HEK293T (cell line): ENCODE measurements at regions not wholly inside any gene's neighbourhood (a gene's known extent, or its start where the extent isn't known, plus 50 kb on each side); places are given as distances from the start of the nearest gene placed in this dataset.

Source experiments
- BHLHE40 ChIP-seq: fragments of 450-650 bp; IDR thresholded peaks from 2 replicates; pipeline ENCODE4 v1.6.1; 2016; ENCODE audit warnings: mild to moderate bottlenecking, moderate library complexity, borderline replicate concordance
- FOXA1 ChIP-seq: fragments of 450-650 bp; IDR thresholded peaks from 2 replicates; pipeline ENCODE4 v1.6.1; 2016; ENCODE audit warnings: mild to moderate bottlenecking
- FOXM1 ChIP-seq: fragments of 450-650 bp; IDR thresholded peaks from 2 replicates; pipeline ENCODE4 v1.6.1; 2017; ENCODE audit warnings: mild to moderate bottlenecking, borderline replicate concordance
- L3MBTL2 ChIP-seq: fragments of 450-650 bp; conservative IDR thresholded peaks from 2 replicates; pipeline ENCODE4 v1.6.1; 2016; ENCODE audit warnings: mild to moderate bottlenecking
- LEF1 ChIP-seq: fragments of 450-650 bp; IDR thresholded peaks from 2 replicates; pipeline ENCODE4 v1.6.1; 2017; ENCODE audit warnings: mild to moderate bottlenecking, borderline replicate concordance
- SP1 ChIP-seq: fragments of 450-650 bp; IDR thresholded peaks from 2 replicates; pipeline ENCODE4 v1.6.1; 2017
- SUZ12 ChIP-seq: fragments of 450-650 bp; IDR thresholded peaks from 2 replicates; pipeline ENCODE4 v1.6.1; 2016; ENCODE audit warnings: mild to moderate bottlenecking
- ZNF384 ChIP-seq: fragments of 450-650 bp; IDR thresholded peaks from 2 replicates; pipeline ENCODE4 v1.6.1; 2016

GRCh38 chr10:90394311-90394710 lies 463.5 kb downstream of the HTR7 start:
- TF ChIP-seq FOXM1 (no peak), SP1 (no peak), LEF1 (no peak), FOXA1 (no peak), SUZ12 (no peak), ZNF384 (no peak), L3MBTL2 (no peak), BHLHE40 (no peak)
